DND-41 (cell line): ENCODE measurements at regions not wholly inside any gene's neighbourhood (a gene's known extent, or its start where the extent isn't known, plus 50 kb on each side); places are given as distances from the start of the nearest gene placed in this dataset.

ENCODE experiments used
- EZH2 ChIP-seq: IDR thresholded peaks from 3 replicates; pipeline ENCODE4 v1.6.1; 2012; ENCODE audit warnings: borderline replicate concordance, low read depth, mild to moderate bottlenecking, moderate library complexity, low read length, inconsistent platforms; ENCODE audit not compliant: severe bottlenecking
- TF ChIP-seq, protein P1 (sequence below): IDR thresholded peaks from 2 replicates; pipeline ENCODE4 v1.5.1; 2012; ENCODE audit warnings: borderline replicate concordance, low read length, moderate library complexity, mild to moderate bottlenecking; ENCODE audit not compliant: poor library complexity, severe bottlenecking; ENCODE audit errors: extremely low read depth

DNA sequence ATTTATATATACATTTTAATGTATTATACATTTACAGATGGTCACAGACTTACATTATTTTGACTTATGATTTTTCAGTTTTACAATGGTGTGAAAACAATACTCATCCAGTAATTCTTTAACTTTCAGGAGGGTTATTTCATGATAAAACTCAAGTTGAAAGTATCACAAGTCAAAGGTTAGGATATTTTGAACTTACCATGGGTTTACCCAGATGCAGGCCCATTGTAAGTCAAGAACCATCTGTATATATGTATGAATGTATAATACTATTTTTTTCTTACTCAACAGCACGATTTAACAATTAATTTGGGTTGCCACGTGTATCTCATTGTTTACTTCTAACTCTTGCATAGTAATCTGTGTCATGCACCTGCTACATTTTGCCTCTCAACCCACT is 1002.0 kb downstream of the OTOL1 start:
- no peak for TF ChIP-seq EZH2
- TF ChIP-seq, protein P1, sequence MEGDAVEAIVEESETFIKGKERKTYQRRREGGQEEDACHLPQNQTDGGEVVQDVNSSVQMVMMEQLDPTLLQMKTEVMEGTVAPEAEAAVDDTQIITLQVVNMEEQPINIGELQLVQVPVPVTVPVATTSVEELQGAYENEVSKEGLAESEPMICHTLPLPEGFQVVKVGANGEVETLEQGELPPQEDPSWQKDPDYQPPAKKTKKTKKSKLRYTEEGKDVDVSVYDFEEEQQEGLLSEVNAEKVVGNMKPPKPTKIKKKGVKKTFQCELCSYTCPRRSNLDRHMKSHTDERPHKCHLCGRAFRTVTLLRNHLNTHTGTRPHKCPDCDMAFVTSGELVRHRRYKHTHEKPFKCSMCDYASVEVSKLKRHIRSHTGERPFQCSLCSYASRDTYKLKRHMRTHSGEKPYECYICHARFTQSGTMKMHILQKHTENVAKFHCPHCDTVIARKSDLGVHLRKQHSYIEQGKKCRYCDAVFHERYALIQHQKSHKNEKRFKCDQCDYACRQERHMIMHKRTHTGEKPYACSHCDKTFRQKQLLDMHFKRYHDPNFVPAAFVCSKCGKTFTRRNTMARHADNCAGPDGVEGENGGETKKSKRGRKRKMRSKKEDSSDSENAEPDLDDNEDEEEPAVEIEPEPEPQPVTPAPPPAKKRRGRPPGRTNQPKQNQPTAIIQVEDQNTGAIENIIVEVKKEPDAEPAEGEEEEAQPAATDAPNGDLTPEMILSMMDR, result no peak
